ENCODE measurements at regions not wholly inside any gene's neighbourhood (a gene's known extent, or its start where the extent isn't known, plus 50 kb on each side); places are given as distances from the start of the nearest gene placed in this dataset.

GRCh38 chr4:99746443-99746842 lies 70.2 kb upstream of the DAPP1 start:
- TF ChIP-seq FOSL1 (IDR thresholded peaks at IDR 0.05; ENCODE audit: low read depth) (no peak), CTCF (IDR thresholded peaks at IDR 0.05 in 2 of 3, conservative IDR thresholded peaks at IDR 0.05 in 1 of 3; ENCODE audit: borderline replicate concordance in 1 of 3, insufficient read depth in 1 of 3, low read depth in 2 of 3, low read length in 2 of 3) (no peak), ATF3 (IDR thresholded peaks at IDR 0.05) (no peak), JUND (IDR thresholded peaks at IDR 0.05) (no peak), RAD21 (IDR thresholded peaks at IDR 0.05; ENCODE audit: low read depth) (no peak), SP1 (IDR thresholded peaks at IDR 0.05; ENCODE audit: low read depth) (no peak), POLR2A (IDR thresholded peaks at IDR 0.05; ENCODE audit: borderline replicate concordance, extremely low read depth, insufficient read depth, insufficient read length) (no peak), SIN3A (IDR thresholded peaks at IDR 0.05; ENCODE audit: low read depth) (no peak), CBX3 (IDR thresholded peaks at IDR 0.05; ENCODE audit: low read depth) (no peak), TCF7L2 (IDR thresholded peaks at IDR 0.05; ENCODE audit: borderline replicate concordance, extremely low read depth, insufficient read depth, insufficient read length) (no peak), REST (IDR thresholded peaks at IDR 0.05; ENCODE audit: low read depth) (no peak), ZFX (IDR thresholded peaks at IDR 0.05) (no peak), ELF1 (IDR thresholded peaks at IDR 0.05; ENCODE audit: borderline replicate concordance, low read depth) (no peak), POLR2AphosphoS5 (IDR thresholded peaks at IDR 0.05; ENCODE audit: low read depth, low read length) (no peak)
- Histone ChIP-seq H3K9me2 (ENCODE audit: insufficient read depth) (no peaks in the 10 kb centered on the region), H3K4me1 (ENCODE audit: control insufficient read depth in 1 of 2, insufficient read depth in 2 of 2, low read length in 2 of 2) (no peaks in the 10 kb centered on the region), H3K27me3 (ENCODE audit: insufficient read depth, low read length) (no peaks in the 10 kb centered on the region), H3K36me3 (ENCODE audit: control insufficient read depth in 1 of 2, insufficient read depth in 2 of 2, low read length in 2 of 2) (no peaks in the 10 kb centered on the region), H3K27ac (ENCODE audit: low read depth, low read length) (no peak overlapping the region), H2AFZ (ENCODE audit: low read depth, low read length, poor library complexity, severe bottlenecking) (no peak overlapping the region), H3K4me3 (replicated peaks in 1 of 2; ENCODE audit: low read depth in 1 of 2, low read length in 2 of 2) (no peak overlapping the region), H3K9me3 (ENCODE audit: control insufficient read depth in 1 of 2, insufficient read depth in 1 of 2, low read depth in 1 of 2, low read length in 2 of 2) (no peaks in the 10 kb centered on the region), H3K79me2 (ENCODE audit: insufficient read depth, low read length) (no peaks in the 10 kb centered on the region), H3K9ac (ENCODE audit: low read length) (no peak overlapping the region), H4K20me1 (ENCODE audit: insufficient read depth) (no peaks in the 10 kb centered on the region), H3K4me2 (ENCODE audit: low read length) (no peak overlapping the region)
- POLR2A ChIA-PET = no interaction called here
- intact Hi-C loops (cut with micrococcal nuclease) = no loop called here
- BruUV-seq (replicated peaks) = no TSS peak
- RAD21 ChIA-PET (ENCODE audit: low non-redundant PET in 1 of 2, low total read pairs in 2 of 2, uncharacterized antibody in 2 of 2, unreplicated experiment in 2 of 2) = no interaction called here
- no peak for ATAC-seq
- CTCF ChIA-PET = no interaction called here
- DNase-seq (ENCODE audit: low read depth, low spot score) = no peak

Data from HCT116 (cell line).